HG03575 (cell line): ENCODE measurements at regions not wholly inside any gene's neighbourhood (a gene's known extent, or its start where the extent isn't known, plus 50 kb on each side); places are given as distances from the start of the nearest gene placed in this dataset.

ENCODE experiments used
- ATAC-seq: cut with Tn5 transposase; IDR thresholded peaks from one replicate; pipeline ENCODE4 v1.9.1; 2021; ENCODE audit not compliant: unreplicated experiment, insufficient number of reproducible peaks, low FRiP score; ENCODE audit errors: extremely low read depth

DNA sequence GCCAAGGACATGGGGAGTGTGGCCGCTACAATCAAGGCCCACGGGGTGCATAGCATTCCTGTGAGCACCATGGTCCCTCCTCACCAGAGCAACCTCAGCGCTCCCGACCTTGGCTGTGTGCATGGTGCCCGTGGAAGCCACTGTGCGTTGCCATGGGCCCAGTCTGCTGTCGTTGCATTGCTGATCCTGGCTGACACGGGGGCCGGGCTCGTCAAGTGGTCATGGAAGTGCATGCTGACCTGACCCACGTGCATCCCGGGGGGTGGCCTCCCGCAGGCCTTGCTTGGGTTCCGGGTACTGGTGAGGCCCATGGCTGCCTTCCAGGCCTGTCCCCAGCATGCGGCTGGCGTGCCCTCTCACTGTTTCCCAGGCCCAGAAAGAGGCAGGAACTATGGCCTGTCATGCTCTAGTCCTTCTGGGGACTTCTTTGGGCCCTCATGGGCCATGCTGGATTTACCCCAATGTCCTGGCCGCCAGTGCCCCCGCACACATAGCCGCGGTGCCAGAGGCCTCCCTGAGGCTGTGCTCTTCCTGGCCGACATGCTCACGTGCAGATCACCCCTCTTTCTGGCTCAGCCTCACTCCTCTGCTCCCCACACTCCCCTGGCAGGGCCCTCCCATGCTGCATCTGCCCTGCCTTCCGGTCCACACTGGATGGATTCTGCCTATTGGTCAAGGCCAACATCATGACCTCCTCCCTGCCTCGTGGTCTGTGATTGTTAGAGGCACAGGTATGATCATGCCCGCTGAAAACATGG lies 1258.0 kb downstream of the BRD1 start:
- no peak for ATAC-seq

DNA sequence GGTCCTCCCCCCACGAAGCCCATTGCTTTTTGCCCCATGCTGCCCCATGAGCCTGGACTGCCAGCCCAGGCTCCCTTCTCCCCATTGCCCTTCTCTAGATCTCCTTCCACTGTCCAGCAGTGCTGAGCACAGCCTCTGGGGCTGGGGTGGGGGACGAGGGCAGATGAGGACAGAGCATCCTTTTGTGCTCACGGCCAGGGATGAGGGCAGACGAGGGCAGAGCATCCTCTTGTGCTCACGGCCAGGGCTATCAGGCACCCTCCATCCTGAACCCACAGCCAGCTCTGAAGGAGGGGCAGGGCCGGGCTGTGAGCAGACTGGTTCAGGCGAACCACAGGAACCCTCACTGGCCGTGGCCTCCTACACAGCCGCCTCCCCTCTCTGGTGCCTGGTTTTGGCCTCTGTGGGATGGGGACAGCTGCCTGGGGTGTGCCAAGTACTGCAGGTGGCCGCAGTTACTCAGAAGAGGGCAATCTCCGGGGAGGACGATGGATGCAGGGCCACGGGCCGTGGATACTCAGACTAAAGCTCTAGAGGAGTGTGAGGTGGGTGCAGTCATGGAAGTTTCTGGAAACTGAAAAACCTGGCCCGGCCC lies 1258.8 kb downstream of the BRD1 start:
- ATAC-seq = no peak

DNA sequence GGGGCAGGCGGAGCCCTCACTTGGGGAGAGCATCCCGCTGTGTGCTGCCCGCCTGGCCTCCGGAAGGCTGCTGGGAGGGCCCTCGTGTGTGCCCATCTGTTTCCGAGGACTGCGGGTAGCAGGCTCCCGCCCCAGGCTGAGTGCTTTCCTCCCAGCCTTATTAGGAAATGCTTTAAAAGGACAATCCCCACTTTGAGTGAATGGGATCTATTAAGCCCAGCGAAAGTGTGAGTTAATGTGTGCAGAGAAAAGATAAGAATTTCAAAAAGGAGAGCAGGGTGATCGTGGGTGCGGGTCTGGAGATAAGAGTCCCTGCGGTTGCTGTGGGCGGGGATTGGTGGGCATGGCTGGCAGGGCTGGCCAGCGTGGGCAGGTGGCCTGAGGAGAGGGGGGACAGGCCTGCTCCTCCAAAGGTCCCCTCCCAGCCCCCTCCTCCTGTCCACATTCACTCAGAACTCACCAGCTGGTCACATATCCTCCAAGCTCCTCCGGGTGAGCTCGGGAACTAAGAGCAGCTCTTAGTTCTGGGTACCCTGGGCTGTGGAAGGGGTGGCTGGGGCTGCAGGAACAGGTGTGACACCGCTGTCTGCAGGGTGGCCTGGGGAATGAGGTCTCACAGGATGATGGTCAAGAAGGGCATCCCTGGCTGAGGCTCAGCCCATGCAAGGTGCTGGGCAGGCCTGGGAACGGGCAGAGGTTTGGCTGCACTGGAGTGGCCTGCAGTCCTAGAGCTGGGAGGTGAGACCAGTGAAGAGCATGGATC lies 1260.3 kb downstream of the BRD1 start:
- no peak for ATAC-seq

DNA sequence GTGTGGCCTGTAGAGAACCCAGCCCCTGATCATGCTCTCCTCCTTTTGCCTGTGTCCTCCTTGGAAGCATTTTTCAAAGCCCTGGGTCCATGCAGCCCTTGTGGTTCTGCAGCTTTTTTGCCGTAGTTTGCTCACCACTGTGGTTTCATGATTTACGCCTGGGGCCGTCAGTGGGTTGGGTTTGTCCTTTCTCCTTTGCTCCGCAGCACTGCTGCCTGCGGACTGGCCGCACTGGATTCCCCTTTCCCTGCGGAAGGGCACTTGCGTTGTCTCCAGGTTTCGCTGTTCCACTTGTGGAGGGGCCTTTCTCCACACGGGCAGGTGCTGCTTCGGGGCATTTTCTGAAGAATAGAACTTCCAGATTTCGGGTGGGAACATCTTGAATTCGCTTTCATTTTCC lies 1260.9 kb downstream of the BRD1 start:
- ATAC-seq = no peak

DNA sequence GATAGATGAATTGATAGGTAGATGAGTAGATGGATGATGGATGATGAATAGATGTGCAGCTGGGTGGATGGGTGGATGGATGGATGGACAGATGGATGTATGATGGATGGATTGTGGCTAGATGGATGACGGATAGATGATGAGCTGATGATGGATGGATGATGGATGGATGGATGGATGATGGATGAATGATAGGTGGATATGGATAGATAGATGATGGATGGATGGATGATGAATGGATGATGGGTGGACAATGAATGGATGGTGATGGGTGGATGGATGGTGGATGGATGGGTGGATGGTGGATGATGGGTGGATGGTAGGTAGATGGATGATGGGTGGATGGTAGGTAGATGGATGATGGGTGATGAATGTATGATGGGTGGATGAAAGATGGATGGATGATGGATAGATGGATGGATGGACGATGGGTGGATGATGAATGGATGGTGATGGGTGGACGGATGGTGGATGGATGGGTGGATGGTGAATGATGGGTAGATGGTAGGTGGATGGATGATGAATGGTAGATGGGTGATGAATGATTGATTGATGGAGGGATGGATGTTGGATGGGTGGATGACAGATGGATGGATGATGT lies 1261.7 kb downstream of the BRD1 start:
- ATAC-seq = no peak

DNA sequence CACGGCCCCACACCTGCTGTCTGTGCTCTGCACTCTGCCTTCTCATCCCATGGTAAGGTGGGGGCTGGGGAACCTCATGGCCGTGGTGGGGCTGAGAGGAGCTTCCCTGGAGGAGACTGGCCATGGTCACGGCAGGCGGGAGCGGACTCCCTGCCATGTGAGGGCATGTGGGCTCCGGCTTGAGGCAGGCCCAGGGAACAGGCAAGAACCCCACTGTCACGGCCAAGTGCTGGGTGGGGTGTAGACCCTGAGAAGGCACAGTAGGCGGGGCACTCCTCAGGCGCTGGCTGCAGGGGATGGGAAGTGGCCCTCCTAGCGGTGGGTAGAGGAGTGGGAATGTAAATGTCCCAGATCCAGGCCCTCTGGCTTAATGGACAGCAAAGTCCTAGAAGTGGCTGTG lies 1262.7 kb downstream of the BRD1 start:
- ATAC-seq = no peak

DNA sequence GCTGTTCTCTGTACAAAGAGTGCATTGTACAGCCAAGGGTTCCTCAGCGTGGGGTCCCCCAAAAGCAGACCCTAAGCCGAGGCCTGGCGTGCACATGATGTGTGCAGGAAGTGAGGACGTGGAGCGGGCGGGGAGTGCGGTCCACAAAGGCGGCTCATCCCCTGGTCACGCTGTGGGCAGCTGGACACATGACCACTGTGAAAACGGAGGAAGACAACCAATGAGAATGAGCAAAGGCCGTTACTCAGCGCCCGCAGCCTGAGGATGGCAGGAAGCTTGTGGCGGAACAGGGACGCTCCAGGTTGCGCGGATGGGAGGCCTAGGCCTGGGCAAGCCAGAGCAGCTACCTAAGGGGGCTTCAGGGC lies 1263.7 kb downstream of the BRD1 start:
- ATAC-seq = no peak

DNA sequence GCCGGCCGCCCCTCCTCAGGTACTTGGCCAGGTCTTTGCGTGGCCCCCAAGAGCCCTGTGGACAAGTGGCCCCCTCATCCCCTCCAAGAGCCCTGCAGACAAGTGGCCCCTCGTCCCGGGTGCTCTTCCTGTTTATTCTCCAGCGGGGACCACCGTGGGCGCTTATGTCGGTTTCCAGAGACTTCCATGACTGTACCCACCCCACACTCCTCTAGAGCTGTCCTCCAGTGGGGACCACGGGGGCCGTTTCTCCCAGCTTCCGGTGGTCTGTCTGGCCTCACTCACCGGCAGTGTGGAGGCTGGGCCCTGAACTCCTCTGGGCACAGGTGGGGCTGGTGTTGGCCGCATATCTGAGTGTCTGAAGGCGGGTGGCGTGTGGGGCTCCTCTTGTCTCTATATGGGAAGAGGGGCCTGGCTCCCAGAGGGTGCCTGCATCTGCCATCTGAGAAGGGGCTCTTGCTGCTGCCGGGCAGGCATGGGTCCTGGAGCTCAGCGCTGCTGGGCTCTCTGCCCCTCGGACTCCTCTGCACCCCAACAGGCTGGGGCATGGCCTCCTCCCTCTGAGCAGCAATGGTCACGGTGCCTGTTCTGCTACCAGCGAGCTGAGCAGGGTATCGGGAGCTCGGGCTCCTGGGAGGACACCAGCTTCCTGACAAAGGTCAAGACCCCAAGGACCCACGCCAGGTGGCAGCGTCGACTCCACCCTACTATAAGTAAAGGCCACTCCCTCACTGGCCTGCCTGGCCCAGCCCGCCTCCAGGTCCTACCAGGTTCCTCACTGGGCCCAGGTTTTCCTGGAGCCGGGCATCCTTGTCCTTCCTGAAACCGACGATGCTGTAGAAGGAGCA lies 1264.3 kb downstream of the BRD1 start:
- no peak for ATAC-seq

DNA sequence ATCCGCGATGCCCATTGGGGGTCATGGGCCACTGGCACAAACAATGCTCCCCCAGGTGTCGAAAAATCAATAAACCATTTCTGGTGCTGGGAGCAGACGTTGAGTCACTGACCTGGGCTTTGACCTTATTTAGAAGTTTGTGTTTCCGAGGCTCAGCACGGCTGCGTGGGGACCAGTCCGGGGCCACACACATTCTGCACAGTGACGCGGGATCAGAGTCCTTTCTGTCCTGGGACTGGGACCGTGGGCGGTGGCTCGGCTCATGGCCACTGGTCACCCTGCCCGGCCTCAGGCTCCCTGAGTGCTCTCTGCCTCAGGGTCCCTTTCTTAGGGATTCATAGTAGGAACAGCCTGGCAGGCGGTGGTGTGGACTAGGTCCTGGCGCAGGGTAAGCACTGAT lies 1266.0 kb downstream of the BRD1 start:
- ATAC-seq = no peak

DNA sequence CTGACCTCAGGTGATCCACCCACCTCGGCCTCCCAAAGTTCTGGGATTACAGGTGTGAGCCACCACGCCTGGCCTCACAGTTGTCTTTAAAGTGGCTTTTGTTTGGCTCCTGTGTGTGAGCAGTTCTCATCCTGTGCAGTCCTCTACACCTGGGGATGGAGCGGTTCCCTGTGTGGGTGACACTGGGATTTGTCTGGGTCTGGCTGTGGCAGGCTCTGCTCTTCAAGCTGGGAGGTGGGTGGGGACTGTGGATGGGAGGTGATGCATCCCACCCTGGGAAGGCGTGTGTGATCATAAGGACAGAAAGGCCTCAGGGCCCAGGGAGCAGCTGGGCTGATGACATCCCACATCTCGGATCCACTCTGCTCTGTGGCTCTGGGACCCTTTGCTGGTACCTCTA lies 1266.8 kb downstream of the BRD1 start:
- no peak for ATAC-seq

DNA sequence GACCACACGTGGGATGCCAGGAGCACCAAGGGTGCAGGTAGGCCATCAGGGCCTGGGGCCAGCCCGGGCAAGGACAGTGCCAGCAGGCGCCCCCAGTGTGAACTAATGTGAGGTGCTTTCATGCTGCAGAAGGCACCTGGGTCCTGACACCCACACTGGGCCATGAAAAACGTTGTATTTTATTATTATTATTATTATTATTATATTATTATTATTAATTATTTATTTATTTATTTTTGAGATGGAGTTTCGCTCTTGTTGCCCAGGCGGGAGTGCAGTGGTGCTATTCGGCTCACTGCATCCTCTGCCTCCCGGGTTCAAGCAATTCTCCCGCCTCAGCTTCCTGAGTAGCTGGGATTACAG lies 1267.3 kb downstream of the BRD1 start:
- ATAC-seq = no peak

DNA sequence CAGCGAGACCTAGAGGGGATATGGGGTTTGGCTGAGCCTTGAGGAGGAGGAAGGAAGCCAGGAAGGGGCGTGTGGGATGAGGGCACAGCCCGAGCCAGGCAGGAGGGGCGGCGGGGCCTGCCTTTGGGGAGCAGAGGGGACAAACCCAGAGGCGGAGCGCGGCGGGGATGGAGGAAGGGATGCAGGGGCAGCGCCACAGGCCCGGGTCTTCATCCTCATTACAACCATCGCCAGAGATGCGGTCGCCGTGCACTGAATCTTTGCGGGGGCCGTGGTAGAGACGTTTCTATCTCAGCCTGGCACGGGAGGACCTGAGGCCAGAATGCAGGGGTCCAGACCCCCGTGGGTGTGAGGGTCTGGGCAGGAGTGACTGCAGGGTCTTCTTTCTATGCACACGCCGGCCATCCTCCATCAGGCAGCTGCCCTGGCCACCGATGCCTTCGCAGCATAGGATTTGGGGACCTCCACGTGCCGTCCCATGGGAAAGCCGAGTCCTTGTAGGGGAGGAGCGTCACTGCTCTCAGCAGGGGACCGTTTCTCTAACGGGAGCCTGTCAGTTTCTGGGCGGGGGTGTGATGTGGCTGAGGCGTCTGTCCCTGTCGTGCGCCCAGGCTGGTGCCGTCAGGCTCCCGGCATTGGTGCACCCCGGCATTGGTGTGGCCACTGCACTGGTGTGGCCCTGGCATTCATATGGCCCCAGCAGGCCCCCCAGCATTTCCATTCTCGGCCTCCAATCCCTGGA lies 1267.9 kb downstream of the BRD1 start:
- no peak for ATAC-seq

DNA sequence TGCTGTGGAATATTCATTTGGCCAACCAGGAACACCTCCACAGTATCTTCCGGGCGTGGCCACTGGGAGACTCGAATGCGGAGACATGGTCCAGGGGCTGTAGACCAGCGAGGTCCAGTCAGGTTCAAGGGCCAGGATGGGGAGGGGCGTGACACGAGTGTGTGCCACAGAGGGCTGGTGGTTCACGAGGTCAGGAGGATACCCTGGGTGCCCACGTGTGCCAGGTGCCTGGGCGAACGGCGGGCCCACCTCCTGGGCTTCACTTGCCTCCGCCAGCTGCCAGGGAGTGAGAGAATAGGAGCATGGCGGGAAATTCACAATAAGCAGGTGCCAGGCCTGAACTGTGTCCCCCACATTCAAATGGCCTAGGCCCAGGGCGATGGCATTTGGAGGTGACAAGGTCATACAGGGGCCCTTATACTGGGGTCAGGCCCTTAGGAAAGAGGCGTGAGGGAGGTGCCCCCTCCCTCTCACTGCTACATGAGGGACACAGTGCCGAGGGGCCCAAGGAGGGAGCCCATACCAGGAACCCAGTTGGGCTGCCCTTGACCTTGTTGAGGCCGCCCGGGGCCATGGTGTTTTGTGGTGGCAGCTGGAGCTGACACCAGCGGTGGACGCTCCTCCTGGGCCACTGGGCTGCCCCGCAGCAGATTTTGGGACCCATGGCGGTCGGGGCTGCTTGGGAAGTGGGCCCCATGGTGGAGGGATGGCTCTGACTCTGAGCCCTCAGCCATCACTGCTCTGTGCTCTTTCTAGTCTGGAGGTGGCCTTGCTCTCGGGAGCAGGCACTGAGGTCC lies 1268.9 kb downstream of the BRD1 start:
- ATAC-seq = no peak

DNA sequence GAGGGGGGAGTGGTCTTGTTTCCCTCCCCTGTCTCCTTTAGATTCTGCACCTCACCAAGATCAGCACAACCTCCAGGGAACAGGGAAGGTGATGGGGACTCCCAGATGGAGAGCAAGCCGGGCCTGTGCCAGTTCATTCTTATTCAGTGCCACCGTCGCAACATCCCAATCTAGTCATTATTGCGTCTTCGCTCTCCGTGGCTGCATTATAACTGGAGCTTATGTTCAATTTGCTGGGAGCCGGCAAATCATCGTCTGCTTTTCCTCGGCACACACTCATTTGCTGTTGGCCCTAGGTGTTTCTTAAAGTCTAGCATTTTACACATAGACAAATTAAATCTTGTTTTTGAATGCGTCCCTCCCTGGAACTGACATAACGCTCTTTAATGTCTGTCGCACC lies 1269.7 kb downstream of the BRD1 start:
- no peak for ATAC-seq

DNA sequence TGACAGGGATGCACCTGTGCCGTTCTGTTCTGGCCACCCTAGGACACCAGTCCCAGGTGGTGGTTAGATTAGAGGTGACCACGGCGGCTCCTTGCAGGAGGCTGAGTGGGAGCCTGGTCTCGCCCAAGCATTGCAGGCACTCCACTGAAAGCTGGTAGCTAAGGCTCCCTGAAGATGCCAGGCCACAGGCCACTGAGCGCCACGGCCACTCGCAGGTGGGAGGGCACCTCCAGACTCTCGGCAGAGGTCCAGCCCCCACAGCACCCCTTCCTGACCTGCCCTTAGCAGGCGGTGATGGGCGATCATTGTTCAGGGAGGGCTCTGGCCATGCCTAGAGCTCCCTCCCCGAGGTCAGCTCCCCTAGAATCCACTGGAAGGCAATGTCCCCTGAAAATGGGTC lies 1270.2 kb downstream of the BRD1 start:
- no peak for ATAC-seq

DNA sequence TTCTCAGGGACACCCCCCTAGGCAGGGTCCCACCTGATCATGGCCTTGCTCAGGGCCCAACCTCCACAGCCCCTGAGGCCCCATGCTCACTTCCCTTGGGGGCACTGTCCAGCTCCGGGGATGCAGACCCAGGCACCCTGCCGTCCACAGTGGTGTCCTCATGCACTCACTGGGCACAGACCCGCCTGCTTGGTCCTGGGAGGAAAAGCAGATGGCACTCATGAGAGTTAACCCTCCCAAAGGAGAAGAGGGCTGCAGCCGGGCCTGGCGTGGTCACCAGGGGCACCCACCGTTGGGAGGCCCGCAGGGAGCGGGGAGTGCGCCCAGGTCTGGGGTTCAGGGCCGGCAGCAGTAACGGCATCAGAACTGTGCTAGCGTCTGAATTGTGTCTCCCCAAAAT lies 1270.9 kb downstream of the BRD1 start:
- ATAC-seq = no peak

DNA sequence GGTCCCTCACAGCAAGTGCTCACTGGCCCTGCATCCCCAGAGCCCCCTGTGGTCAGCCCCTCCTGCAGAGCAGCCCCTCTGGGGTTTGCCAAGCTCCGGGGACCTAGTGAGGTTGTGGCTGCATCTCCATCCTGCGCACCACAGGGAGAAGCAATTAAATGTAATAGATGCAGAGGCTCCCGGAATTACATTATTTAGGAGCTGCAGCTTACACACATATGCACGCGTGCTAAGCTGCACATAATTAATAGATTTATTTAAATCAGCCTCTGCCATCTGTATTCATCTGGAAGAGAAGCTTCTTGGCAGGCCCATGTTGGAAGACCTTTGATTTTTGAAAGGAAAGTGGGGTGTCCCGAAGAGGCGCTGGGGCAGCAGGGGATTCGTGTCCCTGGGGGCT lies 1271.5 kb downstream of the BRD1 start:
- ATAC-seq = no peak

DNA sequence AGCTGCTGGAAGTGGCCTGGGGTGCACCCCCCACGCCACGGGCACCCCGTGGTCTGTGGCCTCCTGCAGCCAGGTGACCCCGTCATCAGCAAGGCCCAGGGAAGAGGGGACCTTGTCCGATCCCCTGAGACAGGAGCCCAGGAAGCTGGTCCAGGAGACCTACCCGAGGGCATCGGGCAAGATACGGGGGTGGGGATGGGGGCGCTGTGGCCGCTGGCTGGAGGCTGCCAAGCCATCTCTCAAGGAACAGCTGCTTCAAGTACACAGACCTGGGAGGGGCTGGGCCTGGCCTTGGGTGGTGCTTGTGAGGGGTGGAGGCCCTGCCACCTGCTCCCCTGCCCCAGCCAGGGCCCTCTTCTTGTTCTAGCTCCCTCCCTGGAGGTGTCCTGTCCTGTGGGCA lies 1272.1 kb downstream of the BRD1 start:
- no peak for ATAC-seq
